ENCODE measurements at regions not wholly inside any gene's neighbourhood (a gene's known extent, or its start where the extent isn't known, plus 50 kb on each side); places are given as distances from the start of the nearest gene placed in this dataset.
A peak's percentile ranks its signal among the peaks of the same experiment; 100 is the strongest.

DNA sequence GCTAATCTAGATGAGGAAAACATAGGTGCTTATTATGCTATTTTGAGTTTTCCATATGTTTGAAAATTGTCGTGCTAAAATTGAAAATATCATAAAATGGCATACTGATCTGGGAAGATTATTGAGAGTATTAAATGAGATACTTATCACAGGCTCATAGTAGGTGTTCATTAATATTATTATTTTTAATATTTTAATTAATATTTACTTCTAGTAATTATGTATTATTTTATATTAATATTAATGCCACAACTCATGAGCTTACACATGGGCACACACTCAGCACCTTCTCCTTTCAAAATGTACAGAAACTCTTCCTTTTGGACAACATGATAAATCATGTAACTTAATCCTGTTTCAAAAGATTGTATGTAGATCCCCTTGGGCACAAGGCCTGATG, 223.6 kb downstream of the RAB28 start:
- DNase-seq (ENCODE audit: low read depth in 3 of 3, low spot score in 2 of 3): no peak

- DNase-seq (ENCODE audit: low read depth in 3 of 3, low spot score in 2 of 3): no peak
These were observed 233.9 kb downstream of the RAB28 start for GRCh38 chr4:13250263-13250662.

DNA sequence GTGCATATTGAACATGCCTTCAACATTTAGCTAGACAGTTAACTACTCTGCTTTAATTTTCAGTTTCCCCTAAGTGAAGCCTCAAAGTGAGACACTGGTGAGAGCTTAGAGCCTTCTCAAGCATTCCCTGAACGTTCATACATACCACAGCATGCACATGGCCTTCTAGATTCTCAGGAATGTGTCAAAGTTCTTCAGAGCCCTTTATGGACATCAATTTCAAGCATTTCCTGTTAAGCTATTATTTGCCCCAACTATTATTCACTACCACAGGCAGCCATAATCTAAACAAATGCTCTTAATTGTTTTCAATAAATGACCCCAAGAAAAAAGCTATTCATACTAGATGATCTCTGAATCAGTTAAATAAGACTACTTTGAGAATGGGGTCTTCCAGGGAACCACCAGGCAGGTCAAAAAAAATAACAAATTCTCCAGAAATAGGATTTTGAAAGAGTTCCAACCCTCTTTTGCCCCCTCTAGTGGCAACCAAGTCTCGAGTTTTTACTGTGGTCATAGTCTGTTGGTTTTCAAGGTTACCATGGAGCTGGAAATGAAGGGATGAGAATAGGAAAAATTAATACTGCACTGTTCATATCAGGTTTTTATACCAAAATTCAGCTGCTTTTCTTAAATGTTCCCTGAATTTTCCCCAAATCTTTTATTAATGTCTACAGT, 235.4 kb downstream of the RAB28 start:
- DNase-seq (ENCODE audit: low read depth in 3 of 3, low spot score in 2 of 3): no peak

DNA sequence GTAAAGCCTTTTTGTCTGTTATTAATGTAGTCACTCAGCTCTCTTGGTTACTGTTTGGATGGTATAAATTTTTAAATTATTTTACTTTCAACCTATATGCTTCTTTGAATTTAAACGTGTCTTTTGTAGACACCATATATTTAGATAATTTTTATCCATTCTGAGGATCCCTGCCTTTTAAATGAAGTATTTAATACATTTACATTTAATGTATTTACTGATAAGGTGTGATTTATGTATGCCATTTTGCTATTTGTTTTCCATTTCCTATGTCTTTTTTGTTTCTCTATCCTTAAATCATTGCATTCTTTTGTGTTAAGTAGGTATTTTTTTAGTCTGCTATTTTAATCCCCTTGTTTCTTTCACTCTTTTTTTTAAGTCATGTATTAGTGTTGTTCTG, 238.0 kb downstream of the RAB28 start:
- DNase-seq (ENCODE audit: low read depth in 3 of 3, low spot score in 2 of 3): no peak

DNA sequence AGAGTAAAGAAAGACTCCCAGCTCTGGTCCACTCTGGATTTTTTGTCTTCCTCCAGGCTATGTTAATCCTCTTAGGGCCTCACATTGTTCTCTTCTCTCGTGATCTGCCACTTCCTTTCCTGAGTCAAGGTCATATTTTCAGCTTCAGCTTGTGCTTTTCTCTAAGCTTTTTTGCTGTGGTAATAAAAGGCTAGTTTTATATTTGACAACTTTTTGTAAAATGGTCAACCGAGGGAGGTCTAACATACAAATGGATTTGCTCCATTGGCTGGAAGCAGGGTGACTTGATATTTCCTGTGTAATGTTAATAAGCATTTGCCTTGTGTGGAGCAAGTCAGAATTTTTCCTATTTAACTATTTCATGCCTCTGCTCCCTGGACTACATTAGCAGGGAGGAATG, 239.7 kb downstream of the RAB28 start:
- DNase-seq (ENCODE audit: low read depth in 3 of 3, low spot score in 2 of 3): peak in 1 of 3 donors; percentile 5

GRCh38 chr4:13243152-13243551, 241.0 kb downstream of the RAB28 start:
- no peak for DNase-seq (ENCODE audit: low read depth in 3 of 3, low spot score in 2 of 3)

GRCh38 chr4:13240066-13240465, 244.1 kb downstream of the RAB28 start:
- DNase-seq (ENCODE audit: low read depth in 3 of 3, low spot score in 2 of 3): no peak

DNA sequence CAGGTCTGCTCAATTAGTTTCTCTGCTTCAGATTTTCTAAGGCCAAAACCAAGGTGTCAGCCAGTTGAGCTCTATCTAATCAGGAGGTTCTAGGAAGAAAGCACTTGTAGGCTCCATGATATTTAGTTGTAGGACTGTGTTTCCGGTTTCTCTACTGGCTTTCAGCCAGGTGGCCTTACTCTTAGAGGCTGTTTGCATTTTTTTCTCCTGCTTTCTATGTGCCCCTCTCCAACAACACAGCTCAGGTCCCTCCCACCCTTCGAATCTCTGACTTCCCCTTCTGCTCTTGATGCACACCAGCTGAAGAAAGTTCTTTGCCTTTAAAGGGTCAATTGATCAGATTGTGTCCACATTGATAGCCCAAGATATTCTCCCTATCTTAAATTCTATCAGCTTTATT, 245.2 kb downstream of the RAB28 start:
- no peak for DNase-seq (ENCODE audit: low read depth in 3 of 3, low spot score in 2 of 3)

- DNase-seq (ENCODE audit: low read depth in 3 of 3, low spot score in 2 of 3): no peak
These were observed 247.7 kb downstream of the RAB28 start for GRCh38 chr4:13236485-13236884.

- no peak for DNase-seq (ENCODE audit: low read depth in 3 of 3, low spot score in 2 of 3)
These were observed 250.4 kb downstream of the RAB28 start for GRCh38 chr4:13233755-13234154.

DNA sequence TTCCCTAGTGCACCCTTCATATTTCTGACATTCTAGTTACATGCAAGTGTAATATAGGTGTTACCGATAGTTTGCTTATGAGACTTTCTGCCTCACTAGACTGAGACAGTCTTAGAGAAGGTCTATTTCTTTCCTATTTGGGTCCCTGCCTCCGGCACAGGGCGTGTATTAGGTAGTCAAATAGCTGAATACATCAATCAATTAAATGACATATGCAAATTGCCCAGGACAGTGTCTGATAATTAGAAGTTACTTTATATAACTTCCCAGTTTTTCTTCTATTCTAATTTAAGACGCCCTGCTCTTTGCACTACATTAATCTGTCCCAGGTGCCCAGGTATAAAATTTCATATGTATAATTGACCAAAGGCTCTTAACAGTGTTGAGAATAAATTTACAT, 264.2 kb downstream of the RAB28 start:
- no peak for DNase-seq (ENCODE audit: low read depth in 3 of 3, low spot score in 2 of 3)

DNA sequence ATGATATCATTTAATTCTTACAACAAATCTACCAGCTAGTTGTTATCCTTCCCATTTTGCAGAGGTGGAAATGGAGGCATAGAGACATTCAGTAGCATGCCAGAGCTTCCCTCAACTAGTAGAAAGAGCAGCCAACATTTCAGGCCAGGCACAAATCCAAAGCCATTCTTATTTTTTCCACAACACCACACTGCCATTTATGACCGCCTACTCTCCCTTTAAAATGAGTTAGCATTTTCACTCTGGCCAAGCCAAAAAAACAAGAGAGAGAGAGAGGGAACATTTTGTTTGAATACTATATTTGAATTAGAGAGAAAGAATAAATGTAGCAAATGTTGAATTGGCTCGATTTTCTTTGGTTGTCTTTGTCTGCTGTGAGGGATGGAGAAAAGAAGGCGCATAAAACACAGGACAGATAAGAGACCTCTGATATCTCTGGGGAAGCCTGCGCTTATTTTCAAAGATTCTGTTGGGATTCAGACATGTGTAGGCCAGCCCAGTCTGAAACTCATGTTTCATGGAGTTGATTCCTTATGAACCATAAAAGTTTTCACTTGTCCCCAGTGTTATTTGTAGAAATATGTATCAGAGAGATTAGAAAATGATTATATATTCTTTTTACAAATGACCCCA, 265.7 kb downstream of the RAB28 start:
- DNase-seq (ENCODE audit: low read depth in 3 of 3, low spot score in 2 of 3): no peak

DNA sequence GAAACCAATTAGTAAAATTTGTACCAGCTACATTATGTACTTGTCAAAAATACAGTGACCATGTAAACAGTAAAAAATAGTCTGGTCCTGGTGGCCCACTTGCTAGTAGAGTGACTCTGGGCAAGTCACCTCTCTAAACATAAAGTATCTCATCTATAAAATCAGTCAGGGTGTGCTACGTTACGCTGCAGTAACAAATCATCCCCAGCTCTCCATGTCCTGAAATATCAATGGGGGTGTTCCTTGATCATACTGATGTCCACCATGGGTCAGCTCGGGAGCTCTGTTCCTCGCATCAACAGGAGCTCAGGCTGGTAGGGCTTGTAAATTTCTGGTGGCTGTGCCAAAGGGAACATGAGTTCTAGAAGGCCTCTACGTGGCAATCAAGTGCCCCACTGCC, 268.6 kb downstream of the RAB28 start:
- no peak for DNase-seq (ENCODE audit: low read depth in 3 of 3, low spot score in 2 of 3)

DNA sequence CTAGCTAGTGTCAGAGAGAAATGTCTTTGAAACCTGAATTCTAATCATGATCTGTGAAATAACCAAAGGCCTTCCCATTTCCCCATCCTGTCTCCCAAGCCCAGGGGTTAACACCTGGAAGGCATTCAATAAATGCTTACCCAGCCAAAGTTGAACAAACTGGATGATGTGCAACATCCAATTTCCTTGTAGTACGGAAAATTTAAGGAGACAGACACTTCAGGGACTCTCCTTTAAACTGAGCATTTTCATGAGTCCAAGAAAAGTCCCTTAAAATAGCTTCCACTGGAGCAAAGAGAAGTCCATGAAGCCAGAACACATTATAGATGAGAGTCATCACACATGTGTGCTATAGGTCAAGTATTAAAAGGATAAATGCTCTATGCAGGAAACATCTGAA, 271.2 kb downstream of the RAB28 start:
- DNase-seq (ENCODE audit: low read depth in 3 of 3, low spot score in 2 of 3): no peak

- no peak for DNase-seq (ENCODE audit: low read depth in 3 of 3, low spot score in 2 of 3)
These were observed 274.5 kb downstream of the RAB28 start for GRCh38 chr4:13209600-13209999.

GRCh38 chr4:13208558-13209193, 275.5 kb downstream of the RAB28 start:
- no peak for DNase-seq (ENCODE audit: low read depth in 3 of 3, low spot score in 2 of 3)

GRCh38 chr4:13207226-13207625, 276.9 kb downstream of the RAB28 start:
- DNase-seq (ENCODE audit: low read depth in 3 of 3, low spot score in 2 of 3): no peak

DNA sequence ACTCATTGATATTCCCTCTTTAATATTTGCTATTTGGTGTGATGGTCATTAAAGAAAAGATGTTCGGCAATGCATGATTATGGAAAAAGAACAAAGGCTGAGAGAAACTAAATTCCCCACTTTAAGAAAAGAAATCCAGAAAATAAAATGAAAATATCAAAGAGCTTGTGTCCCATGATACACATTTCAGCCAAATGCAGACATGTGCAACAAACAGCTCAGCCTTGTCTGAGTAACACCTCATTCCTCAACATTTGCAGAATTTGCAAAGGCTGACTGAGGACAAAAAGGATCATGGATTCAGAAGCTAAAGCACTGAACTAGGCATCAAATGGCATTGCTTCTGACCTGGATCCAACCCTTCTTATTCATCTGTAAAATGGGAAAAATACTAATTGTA, 281.0 kb downstream of the RAB28 start:
- DNase-seq (ENCODE audit: low read depth in 3 of 3, low spot score in 2 of 3): no peak

GRCh38 chr4:13202701-13203100, 281.4 kb downstream of the RAB28 start:
- DNase-seq (ENCODE audit: low read depth in 3 of 3, low spot score in 2 of 3): no peak

GRCh38 chr4:13201241-13201640, 282.9 kb downstream of the RAB28 start:
- DNase-seq (ENCODE audit: low read depth in 3 of 3, low spot score in 2 of 3): no peak

DNA sequence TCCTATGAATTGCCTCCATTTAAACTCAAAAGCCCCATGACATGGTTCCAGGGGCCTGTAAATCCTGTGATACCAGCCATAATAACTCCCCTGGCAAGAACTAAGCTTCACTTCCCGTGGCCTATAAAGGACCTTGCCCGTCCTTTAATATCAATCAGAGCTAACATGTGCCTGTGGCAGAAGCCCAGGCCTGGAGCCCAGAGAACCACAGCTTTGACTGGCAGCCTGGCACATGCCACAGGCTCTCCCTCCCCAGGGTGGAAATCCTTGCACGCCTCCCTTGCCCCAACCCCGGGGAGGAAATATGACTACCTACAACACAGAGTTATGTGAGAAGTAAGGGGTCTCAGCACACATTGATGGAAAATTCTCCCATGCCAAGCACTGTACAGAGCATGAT, 287.4 kb downstream of the RAB28 start:
- DNase-seq (ENCODE audit: low read depth in 3 of 3, low spot score in 2 of 3): no peak

DNA sequence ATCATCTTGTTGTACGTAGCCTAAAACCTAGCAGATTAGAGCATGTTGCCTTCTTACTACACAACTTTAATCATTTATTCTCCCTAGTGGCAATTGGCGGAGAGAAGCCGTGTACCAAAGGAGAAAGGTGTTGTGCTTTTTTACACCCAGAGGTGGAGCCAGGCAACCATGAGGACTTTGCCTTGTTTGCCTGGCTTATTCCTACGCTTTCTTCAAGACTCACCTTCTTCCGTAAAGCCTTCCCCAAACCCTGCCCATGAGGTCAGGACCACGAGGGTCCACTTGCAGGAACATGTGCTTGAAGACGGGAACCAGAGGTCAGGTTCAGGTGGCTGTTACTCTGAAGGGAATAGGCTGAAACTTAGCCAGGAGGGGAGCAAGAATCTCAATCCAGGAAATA, 290.5 kb downstream of the RAB28 start:
- DNase-seq (ENCODE audit: low read depth in 3 of 3, low spot score in 2 of 3): no peak

Data from right renal cortex interstitium (tissue), 3 donors.